Smooth muscle cell (in vitro differentiated cells): ENCODE measurements at regions not wholly inside any gene's neighbourhood (a gene's known extent, or its start where the extent isn't known, plus 50 kb on each side); places are given as distances from the start of the nearest gene placed in this dataset.
"Not testable (repeated sequence)": the region's sequence is repeated elsewhere in the genome, so short reads cannot be mapped to it uniquely, and the experiment has no call there.

ENCODE experiments used
- DNase-seq: peaks from one replicate; lab custom pipeline; 2025; ENCODE audit not compliant: unreplicated experiment; lab: John Stamatoyannopoulos, UW
- H2AFZ ChIP-seq: fragments of 200-600 bp; sonication (generic); 2 replicates; pipeline ENCODE4 v1.6.0; 2016; ENCODE audit warnings: antibody characterized with exemption, low read depth, mild to moderate bottlenecking
- H3F3A ChIP-seq: fragments of 200-600 bp; sonication (generic); 2 replicates; pipeline ENCODE4 v1.6.0; 2017; ENCODE audit warnings: antibody characterized with exemption, low read depth
- H3K27ac ChIP-seq: fragments of 200-600 bp; sonication (generic); 2 replicates; pipeline ENCODE4 v1.5.1; 2016; ENCODE audit warnings: low read depth, mild to moderate bottlenecking
- H3K27me3 ChIP-seq: fragments of 200-600 bp; sonication (generic); 2 replicates; pipeline ENCODE4 v1.6.1; 2016; ENCODE audit warnings: low read depth, mild to moderate bottlenecking
- H3K36me3 ChIP-seq: fragments of 200-600 bp; sonication (generic); 2 replicates; pipeline ENCODE4 v1.5.1; 2016; ENCODE audit warnings: low read depth
- H3K4me1 ChIP-seq: fragments of 200-600 bp; sonication (generic); 2 replicates; pipeline ENCODE4 v1.5.1; 2016; ENCODE audit warnings: low read depth
- H3K4me2 ChIP-seq: fragments of 200-600 bp; sonication (generic); 2 replicates; pipeline ENCODE4 v1.6.0; 2016; ENCODE audit warnings: mild to moderate bottlenecking
- H3K4me3 ChIP-seq: fragments of 200-600 bp; sonication (generic); 2 replicates; pipeline ENCODE4 v1.5.1; 2016; ENCODE audit warnings: mild to moderate bottlenecking
- H3K79me2 ChIP-seq: fragments of 200-600 bp; sonication (generic); 2 replicates; pipeline ENCODE4 v1.6.0; 2016; ENCODE audit warnings: low read depth, mild to moderate bottlenecking
- H3K9ac ChIP-seq: fragments of 200-600 bp; sonication (generic); 2 replicates; pipeline ENCODE4 v1.6.0; 2016; ENCODE audit warnings: low read depth
- H3K9me3 ChIP-seq: fragments of 200-600 bp; sonication (generic); replicated peaks from 2 replicates; pipeline ENCODE4 v1.5.1; 2016; ENCODE audit warnings: low read depth
- H4K20me1 ChIP-seq: fragments of 200-600 bp; sonication (generic); 2 replicates; pipeline ENCODE4 v1.6.0; 2016; ENCODE audit warnings: low read depth
- WGBS: methylation state at CpG from one replicate; pipeline ENCODE4 v1.1.7; 2016; ENCODE audit warnings: low lambda C conversion rate; 5-methylcytosine and 5-hydroxymethylcytosine counted together
- TF ChIP-seq, protein P1 (sequence below): fragments of 200-600 bp; sonication (generic); IDR thresholded peaks from 2 replicates; pipeline ENCODE4 v1.5.1; 2017; ENCODE audit warnings: borderline replicate concordance, mild to moderate bottlenecking, antibody characterized with exemption; ENCODE audit not compliant: insufficient read depth, poor library complexity, severe bottlenecking

DNA sequence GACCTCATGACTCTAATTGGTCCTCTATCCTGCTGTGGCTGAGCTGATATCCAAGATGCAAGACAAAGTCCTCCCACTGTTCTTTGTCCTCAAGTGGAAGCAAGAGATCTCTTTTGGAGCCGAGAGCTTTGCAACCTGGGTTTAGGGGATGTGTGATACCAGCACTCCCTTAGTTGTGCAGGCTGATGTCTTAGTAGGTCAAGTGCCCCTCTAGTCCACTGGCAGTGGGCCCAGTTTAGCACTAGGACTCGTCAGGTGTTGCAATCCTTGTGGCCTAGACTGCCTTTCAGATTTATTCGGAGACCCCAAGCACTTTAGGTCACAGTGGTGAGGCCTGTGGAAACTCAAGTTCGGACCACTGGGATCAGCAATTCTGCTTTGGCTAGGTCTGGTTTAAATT is 64.0 kb downstream of the GPRASP3 start:
- TF ChIP-seq, protein P1, sequence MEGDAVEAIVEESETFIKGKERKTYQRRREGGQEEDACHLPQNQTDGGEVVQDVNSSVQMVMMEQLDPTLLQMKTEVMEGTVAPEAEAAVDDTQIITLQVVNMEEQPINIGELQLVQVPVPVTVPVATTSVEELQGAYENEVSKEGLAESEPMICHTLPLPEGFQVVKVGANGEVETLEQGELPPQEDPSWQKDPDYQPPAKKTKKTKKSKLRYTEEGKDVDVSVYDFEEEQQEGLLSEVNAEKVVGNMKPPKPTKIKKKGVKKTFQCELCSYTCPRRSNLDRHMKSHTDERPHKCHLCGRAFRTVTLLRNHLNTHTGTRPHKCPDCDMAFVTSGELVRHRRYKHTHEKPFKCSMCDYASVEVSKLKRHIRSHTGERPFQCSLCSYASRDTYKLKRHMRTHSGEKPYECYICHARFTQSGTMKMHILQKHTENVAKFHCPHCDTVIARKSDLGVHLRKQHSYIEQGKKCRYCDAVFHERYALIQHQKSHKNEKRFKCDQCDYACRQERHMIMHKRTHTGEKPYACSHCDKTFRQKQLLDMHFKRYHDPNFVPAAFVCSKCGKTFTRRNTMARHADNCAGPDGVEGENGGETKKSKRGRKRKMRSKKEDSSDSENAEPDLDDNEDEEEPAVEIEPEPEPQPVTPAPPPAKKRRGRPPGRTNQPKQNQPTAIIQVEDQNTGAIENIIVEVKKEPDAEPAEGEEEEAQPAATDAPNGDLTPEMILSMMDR: no peak
- H3K4me1 ChIP-seq: no peaks in the 10 kb centered on the region
- no peak for DNase-seq
- H2AFZ ChIP-seq: no peak overlapping the region
- 68% methylated on average over 4 of the region's 4 CpGs for WGBS
- no peaks in the 10 kb centered on the region for H3K79me2 ChIP-seq
- no peaks in the 10 kb centered on the region for H3F3A ChIP-seq
- no peak overlapping the region for H3K4me3 ChIP-seq
- H4K20me1 ChIP-seq: no peaks in the 10 kb centered on the region
- no peak overlapping the region for H3K27ac ChIP-seq
- H3K36me3 ChIP-seq: no peaks in the 10 kb centered on the region
- no peaks in the 10 kb centered on the region for H3K27me3 ChIP-seq
- peaks cover 2% of the 10 kb centered on the region for H3K9me3 ChIP-seq
- no peak overlapping the region for H3K4me2 ChIP-seq
- no peak overlapping the region for H3K9ac ChIP-seq

DNA sequence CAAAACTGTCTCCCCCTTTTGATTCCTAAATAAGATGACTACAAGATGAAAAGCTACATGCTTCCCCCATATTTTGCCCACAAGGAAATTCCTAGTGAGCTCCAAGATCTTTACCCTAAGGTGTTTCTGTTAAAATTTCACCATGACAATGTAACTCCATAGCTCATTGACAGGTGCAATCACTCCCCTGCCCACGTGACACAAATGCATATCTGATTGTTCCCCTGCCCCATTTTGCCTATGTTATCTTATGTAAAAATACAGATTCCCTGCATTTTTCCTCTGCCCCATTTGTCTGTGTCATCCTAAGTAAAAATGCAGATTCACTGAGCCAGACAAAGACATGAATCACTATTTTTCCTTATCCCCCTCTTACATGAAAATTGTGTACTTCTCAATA is 66.7 kb downstream of the GPRASP3 start:
- TF ChIP-seq, protein P1: no peak

DNA sequence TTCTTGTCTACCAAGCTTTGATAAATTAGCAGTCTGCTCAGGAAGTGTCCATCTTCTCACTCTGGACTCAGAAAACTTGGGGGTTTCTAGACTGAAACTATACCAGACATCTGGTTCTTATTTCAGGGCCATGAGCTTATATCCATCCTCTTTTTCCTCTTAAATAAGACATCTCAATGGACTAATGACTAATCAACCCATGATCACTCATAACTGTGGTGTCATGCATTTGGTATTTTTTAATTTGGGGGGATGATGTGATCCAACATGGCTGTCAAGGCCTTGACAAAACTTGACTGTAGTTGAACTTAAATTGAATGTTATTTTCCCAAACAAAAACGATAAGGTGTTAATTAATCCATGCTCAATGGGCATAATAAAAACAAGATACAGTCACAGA is 87.8 kb downstream of the GPRASP3 start:
- no peak overlapping the region for H3K4me2 ChIP-seq
- H3F3A ChIP-seq: no peaks in the 10 kb centered on the region
- no peaks in the 10 kb centered on the region for H3K36me3 ChIP-seq
- H4K20me1 ChIP-seq: no peaks in the 10 kb centered on the region
- H3K9me3 ChIP-seq: peaks cover 8% of the 10 kb centered on the region
- H3K27ac ChIP-seq: no peak overlapping the region
- H3K4me1 ChIP-seq: no peaks in the 10 kb centered on the region
- TF ChIP-seq, protein P1: no peak
- no peaks in the 10 kb centered on the region for H3K79me2 ChIP-seq
- no peak overlapping the region for H2AFZ ChIP-seq
- no peak overlapping the region for H3K9ac ChIP-seq
- H3K4me3 ChIP-seq: no peak overlapping the region
- DNase-seq: no peak
- no peaks in the 10 kb centered on the region for H3K27me3 ChIP-seq
- 80% methylated on average over 1 of the region's 1 CpG for WGBS

More for the DNA sequence above, 66.7 kb downstream of the GPRASP3 start:
- no peak overlapping the region for H2AFZ ChIP-seq
- no peaks in the 10 kb centered on the region for H3K36me3 ChIP-seq
- H3K9me3 ChIP-seq: peaks cover 2% of the 10 kb centered on the region
- no peak for DNase-seq
- no peak overlapping the region for H3K4me2 ChIP-seq
- no peak overlapping the region for H3K9ac ChIP-seq
- H4K20me1 ChIP-seq: no peaks in the 10 kb centered on the region
- H3K27ac ChIP-seq: no peak overlapping the region
- no peaks in the 10 kb centered on the region for H3K79me2 ChIP-seq
- no peaks in the 10 kb centered on the region for H3K4me1 ChIP-seq
- no peaks in the 10 kb centered on the region for H3F3A ChIP-seq
- no peak overlapping the region for H3K4me3 ChIP-seq
- no peaks in the 10 kb centered on the region for H3K27me3 ChIP-seq
- 14% methylated on average over 1 of the region's 1 CpG for WGBS

DNA sequence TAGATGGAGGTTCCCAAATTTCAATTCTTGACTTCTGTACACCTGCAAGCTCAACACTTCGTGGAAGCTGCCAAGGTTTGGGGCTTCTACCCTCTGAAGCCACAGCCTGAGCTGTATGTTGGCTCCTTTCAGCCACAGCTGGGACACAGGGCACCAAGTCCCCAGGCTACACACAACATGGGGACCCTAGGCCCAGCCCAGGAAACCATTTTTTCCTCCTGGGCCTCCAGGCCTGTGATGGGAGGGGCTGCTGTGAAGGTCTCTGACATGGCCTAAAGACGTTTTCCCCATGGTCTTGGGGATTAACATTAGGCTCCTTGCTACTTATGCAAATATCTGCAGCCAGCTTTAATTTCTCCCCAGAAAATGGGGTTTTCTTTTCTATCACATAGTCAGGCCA is 97.7 kb downstream of the GPRASP3 start:
- H3K27me3 ChIP-seq, H3K4me1 ChIP-seq, H4K20me1 ChIP-seq, H3K79me2 ChIP-seq, DNase-seq, H3F3A ChIP-seq, H3K4me3 ChIP-seq, H2AFZ ChIP-seq, H3K4me2 ChIP-seq, H3K27ac ChIP-seq, H3K9me3 ChIP-seq, H3K9ac ChIP-seq, H3K36me3 ChIP-seq: not testable (repeated sequence)
- WGBS: 42% methylated on average over 2 of the region's 2 CpGs
